GM19372 (cell line): ENCODE measurements at regions not wholly inside any gene's neighbourhood (a gene's known extent, or its start where the extent isn't known, plus 50 kb on each side); places are given as distances from the start of the nearest gene placed in this dataset.

Experiments
- ATAC-seq: cut with Tn5 transposase; IDR thresholded peaks from one replicate; pipeline ENCODE4 v1.9.1; 2021; ENCODE audit warnings: mild to moderate bottlenecking, low read depth, moderate library complexity; ENCODE audit not compliant: unreplicated experiment

DNA sequence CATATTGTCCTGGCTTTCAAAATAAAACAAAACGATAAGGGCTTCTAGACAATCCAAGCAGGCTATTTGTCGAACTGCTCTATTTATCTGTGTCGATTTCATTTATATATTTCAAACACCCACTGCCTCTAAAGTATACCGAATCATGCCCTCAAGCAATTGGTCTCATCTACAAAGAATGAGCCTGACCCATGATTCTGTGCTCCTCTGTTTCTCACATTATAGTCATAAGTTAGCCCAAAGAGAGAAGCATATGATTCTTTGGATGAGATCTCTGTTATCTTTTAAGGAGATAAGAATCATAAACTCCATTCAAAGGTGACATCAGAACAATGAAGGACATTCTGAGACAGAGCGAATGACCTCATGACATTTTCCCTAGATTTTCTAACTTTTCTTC lies 191.1 kb downstream of the MAP2K6 start:
- no peak for ATAC-seq

DNA sequence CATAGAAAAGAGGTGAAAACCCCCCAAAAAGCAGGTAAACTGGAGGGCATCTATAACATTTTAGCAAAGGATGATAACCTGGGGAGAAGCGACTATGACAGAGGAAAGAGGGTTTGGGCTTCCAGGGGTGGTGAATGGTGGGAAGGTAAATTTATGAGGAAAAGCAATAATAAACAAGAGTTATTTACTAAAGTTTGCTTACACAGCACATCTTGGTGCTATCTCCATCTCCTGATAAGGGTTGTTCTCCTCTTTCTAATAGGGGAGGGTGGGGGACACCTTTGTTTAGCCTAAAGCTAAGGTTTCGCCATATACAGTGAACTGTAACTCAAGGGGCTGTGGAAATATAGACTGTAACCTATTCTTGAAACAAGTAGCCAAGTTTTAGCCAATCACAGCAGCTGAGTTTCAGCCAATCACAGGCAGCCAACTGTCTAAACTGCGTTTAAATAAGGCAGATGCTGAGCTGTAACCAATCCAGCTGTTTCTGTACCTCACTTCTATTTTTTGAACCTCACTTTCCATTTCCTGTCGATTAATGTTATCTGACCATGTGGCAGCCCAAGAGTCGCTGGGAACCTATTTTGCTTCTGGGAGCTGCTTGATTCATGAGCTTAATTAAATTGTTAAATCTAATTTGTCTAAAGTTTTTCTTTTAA lies 191.8 kb downstream of the MAP2K6 start:
- ATAC-seq = no peak

DNA sequence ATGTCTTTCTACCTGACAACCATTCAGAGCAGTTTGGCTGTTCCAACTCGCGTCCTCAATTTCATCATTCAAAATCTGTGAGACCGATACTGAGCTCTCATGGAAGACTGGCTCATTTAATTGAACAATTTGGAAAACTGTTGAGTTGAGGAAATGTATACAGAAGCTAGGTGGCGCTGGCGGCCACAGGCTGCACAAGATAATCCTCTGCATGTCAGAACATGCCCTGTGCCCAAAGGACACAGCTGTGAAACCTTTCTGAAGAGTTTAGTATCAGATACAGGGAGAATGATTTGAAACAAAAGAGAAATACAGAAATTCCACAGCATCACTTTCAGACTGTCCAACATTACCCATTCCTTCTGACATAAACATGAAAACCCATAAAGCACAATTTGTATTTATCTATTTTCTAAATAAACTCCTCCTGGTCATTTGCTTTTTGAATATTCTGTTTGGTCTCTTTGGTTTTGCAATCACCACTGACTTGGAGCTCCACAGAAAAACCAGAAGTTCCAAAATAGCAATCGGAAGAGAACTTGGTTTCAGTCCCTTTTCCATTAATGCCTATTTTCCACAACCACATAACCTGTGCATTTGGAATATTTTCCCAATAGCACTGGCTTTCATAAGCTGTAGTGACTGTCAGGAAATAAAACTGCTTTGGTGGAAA lies 192.8 kb downstream of the MAP2K6 start:
- ATAC-seq = peak; percentile 86

DNA sequence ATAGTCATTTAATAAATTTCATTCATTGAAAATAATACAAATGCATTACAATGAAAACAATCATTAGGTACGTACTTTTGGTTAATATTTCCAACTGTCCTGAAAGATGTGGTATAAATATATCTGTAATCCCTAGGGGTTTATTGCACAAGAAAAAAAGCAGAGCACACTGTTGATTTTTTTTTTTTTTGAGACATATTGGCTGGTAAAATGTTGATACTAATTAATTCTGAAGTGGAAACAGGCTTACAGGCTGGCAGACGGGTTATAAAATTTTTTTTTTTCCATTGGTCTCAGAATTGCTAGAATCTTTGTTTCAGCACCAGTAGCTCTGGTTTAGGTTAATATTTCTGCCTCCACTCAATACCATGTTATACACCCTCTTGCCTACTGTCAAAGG lies 193.6 kb downstream of the MAP2K6 start:
- ATAC-seq = no peak

DNA sequence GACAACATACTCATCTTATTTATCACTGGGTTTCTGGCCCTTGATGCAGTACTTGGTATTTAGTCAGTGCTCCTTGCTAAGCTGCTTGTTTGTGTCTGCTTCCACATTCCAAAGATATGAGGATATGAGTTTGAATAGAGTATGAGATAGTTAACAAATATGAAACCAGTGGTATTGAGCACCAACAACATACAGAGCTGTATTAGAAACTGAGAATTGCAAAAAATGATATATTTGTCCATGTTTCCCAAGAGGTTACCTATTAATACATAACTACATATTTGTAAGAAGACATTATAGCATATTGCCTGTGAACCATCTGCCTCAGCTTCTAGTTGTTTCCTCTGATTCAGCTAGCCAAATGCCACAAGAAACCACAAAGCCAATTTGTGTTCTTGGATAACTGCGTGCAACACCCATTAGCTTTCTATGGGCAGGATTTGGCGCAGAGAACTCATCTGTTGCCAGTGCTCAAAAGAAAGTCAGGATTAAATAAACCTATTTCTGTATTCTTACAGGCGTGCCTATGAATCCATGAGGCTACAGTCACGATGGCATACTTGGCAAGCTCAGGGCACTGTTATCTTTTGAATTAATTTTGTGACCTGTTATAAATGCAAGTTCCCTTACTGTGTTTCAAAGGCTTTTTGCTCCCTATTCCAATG lies 194.4 kb downstream of the MAP2K6 start:
- ATAC-seq = no peak

DNA sequence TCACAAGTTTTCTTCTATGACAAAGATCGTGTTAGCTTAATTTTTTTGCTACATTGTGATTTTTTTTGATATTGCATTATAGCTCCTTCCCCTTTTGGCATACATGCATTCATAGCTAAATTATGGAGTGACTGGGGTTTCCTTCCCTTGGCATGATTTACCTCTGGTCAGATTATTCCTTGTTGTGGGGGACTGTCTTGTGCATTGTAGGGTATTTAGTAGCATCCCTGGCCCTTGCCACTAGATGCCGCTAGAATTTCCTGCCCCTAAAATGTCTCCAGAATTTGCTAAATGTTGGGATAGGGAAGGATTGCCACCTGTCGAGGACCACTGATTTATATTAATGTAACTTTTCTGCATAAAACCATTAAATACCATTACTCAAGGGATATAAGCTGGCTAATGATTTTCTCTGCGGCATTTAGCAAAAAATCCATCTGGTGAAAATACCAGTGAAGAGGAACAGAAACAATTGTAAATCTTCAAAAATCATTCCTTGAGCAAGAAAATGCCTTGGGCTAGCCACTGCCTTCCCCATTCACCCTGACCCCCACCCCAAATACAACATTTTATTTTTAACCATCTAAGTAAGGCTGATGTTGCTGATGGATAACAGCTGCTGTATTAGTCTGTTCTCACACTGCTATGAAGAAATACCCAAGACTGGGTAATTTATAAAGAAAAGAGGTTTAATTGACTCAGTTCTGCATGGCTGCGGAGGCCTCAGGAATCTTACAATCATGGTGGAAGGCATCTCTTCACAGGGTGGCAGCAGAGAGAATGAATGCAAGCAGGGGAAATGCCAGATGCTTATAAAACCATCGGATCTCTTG lies 195.2 kb downstream of the MAP2K6 start:
- ATAC-seq = no peak

DNA sequence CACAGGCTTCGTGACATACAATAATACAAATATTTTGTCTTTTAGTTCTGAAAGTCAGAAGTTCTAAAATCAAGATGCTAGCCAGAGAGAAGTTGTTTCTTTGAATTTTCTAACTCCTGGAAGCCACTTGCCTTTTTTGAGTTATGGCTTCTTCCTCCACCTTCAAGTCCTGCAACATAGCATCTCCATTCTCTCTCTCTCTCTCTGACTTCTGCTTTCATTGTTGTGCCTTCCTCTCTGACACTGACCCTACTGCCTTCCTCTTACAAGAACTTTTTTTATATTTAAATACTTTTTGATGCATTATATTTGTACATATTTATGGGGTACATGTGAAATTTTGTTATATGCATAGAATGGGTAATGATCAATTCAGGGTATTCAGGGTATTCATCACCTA lies 205.9 kb downstream of the MAP2K6 start:
- no peak for ATAC-seq

DNA sequence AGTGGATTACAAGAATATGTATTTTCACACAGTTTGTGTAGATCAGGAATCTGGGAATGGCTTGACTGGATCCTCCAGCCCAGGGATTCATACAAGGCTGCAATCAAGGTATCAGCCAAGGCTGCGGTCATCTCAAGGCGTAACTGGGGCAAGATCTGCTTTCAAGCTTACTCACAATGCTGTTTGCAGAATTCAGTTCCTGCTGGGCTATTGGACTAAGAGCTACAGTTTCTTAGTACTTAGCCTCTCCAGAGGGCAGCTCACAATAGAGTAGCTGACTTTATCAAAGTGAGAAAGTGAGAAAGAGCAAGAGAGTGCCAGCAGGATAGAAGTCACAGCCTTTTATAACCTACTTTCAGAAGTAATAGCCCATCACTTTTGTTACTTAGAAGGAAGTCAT lies 211.0 kb downstream of the MAP2K6 start:
- ATAC-seq = no peak

DNA sequence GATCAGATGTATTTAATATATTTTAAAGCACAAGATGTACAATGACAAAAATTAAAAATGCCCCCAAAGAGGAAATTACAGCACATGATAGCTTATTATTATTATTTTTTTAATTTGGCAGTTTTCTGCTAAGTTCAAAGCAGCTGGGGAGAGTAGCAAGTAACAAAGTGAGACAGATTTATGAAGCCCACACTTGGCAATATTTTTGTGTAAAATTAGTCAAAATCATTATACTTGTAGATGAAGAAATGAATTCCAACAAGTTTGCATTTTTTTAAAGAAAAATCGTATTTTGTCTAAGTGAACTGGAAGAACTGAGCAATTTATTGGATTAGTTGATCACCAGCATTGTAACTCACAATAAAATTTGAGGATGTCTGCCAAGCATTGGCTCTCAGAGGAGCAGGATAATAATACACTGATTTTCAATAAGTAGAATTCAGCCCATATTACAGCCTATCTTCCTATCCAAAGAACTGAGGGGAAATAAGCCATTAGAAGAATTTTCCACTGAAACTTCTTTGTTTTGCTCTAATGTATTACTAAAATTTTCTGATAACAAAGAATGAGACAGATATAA lies 215.6 kb downstream of the MAP2K6 start:
- ATAC-seq = no peak

DNA sequence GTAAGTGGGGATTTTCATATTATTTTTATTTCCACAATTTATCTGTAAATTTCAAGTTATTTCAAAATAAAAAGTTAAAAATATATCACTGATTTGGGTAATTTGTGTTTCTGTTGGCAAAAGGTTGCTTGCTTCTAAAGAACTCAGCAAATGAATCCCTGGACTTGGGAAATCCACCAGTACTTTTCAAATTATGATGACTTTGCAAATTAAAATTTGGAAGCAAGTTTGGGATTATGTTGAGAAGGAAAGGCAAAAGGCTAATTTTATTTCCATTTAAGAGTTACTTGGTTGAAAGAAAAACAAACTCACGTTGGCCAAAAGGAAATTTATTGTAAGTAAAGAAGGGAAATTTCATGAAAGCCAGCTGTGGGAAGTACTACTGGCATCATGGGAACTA lies 220.3 kb downstream of the MAP2K6 start:
- ATAC-seq = no peak

DNA sequence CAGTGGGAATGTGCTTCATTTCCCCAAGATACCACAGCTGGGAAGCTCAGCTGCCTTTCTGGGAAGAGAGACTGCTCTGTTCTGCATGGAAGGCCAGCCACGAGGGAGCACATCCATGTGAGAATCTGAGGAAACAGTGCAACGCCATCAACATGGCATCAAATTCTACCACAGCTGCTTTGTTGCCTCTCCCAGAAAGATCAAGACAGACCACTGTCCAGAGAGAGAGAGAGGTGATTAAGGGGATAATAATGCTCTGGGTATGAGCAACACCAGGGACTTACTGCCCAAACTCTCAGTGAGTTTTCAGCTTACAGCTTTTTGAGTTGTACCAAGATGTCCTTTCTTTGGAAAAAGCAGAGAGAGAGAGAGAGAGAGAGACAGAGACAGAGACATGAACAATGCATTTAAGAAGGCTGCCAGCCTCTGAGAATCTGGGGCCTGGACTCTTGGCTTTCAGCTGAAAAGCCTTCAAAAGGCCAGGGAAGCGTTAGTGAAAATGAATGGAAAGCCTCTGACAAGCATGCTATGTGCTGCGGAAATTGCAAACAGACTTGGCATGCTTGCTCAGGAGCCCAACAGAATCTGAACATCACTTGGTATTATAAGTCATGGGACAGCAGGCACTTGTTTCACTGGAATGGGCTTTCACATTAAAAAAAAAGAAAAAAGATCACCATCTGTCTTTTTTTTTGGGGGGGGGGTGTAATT lies 223.1 kb downstream of the MAP2K6 start:
- ATAC-seq = no peak

DNA sequence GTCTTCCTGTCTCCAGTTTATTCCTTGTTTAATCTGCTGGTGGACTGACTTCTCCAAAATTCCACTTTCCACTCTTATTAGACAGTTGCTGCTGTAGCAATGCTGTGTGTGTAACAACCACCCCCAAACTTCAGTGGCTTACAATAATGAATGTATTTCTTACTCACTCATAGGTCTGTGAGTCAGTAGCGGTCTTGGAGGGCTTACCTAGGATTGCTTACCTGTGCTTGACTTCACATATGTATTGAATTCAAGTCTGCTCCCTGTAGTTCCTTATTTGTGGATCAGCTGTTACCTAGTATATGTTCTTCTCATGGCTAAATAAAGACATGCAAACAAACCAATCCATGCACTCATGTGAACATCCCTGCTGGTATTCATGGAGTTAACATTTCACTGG lies 224.6 kb downstream of the MAP2K6 start:
- no peak for ATAC-seq

DNA sequence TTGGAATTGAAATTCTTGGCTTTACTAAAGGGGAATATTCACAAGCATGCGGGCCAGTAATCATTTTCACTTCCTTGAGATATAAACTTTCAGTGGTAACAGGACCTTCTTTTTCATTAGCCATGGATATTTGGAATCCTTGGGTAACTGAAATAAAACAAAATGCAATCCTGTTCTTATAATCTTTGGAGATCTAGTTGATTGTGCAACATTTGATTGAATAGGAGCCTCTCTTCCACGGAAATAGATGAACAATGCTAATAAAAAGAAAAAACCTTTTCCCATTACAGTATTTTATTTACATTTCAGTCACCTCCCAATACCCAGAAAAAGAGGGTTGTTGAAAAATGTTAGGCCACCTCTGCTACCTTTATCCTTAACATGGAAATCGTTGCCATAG lies 225.6 kb downstream of the MAP2K6 start:
- ATAC-seq = no peak

DNA sequence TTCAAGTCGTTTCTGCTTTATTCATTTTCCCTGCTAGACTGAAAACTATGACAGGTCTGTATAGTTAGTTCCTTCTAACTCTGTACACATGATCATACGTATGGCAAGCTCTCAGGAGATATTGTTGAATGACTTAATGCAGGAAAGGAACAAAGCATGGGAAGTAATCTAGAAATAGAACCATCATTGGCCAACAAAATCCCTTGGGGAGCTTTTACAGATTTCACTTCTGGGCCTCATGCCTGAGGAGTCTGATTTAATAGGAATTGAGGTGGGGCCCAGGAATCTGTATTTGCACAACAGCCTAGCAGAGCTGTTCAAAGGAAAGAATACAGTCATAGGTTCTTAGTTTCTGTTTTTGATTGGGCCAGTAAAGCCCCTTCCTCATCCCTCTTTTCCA lies 229.2 kb downstream of the MAP2K6 start:
- ATAC-seq = no peak

DNA sequence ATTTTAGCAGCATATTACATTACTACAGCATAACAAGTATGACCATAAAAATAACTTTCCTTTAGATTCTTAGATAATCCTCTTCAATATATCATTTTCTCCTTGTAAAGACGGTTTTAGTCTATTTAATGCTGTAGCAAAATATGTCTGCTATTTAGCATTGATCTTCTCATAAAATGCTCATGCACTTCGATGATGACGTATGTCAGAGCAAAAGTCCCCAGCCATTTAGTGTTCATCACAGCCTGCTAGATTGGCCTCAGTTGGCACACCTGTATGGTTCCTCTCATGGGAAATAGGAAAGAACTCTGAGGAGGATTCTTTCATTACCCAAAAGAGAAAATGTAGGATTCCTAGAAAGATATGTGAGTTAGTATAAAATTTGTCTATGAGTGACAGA lies 232.2 kb downstream of the MAP2K6 start:
- no peak for ATAC-seq

DNA sequence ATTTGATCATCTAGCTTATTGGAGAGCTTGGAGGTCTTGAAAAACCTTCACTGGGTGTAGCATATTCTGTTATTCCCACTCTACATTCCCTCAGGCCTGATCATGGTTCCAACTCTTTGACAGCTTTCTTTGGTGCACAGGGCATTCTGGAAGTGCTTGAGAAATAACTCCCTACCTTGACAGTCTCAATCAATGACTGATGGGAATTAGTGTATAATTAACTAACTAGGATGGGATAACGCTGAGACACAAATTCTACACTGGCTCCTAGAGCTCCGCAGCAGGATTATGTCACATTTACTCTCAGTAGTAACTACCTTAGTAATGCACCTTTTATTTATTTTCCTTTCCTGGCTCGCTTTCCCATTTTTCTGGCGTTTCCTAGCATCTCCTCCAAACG lies 236.4 kb downstream of the MAP2K6 start:
- ATAC-seq = no peak

DNA sequence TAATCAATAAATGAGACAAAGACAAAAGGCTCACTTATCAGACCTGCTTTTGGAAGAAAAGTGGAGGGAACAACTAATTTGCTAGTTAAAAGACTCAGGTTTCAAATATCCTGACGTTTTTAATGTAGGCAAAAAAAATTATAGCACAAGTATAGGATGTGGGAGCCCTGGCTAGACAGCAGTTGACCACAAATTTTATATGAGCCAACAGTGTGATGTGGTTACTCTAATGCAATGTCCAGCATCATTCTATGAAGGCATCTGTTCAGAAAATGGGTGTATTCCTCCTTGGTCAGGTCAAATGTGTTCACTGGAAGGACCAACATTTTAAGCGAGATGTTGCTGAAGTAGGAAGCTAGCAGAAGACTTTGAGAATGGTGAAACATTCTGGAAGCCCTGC lies 237.4 kb downstream of the MAP2K6 start:
- no peak for ATAC-seq

DNA sequence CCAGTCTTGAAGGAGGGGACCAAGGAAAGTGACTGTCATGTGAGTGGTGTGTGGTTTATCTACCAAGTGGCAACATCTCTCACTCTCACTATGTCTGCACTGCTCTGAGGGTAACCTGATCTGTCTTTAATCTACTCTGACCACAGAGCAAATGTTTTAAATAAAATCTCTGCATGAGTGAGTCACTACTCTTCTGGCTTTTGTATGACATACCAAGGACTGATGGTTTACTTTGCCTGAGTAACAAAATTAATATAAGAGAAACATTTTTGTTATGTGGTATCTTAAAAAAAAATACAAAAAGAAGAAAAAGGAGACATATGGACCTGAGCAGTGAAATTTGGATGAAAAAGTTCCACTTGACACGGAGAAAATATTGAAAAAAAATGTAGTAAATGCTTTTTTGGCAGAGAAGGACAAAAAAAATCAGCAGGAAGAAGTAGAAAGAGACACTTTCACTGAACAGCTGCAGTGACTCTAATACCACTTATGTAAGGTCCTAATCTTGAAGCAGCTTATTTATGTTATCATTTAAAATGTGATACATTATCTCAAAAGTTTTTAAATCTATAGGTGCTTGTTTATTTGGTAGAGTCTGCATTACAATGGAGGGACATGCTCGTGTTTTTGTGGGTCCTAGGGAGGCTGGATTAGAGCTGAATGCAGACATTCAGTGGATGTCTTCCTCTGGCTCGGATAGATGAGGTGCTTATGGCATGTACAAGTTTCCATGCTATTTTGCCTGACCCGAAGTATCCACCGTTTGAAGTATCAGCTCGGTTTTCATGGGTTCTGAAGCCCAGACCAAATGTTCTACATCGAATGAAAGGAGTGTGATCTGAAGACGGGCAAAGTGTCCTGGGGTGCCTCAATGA lies 240.7 kb downstream of the MAP2K6 start:
- no peak for ATAC-seq

DNA sequence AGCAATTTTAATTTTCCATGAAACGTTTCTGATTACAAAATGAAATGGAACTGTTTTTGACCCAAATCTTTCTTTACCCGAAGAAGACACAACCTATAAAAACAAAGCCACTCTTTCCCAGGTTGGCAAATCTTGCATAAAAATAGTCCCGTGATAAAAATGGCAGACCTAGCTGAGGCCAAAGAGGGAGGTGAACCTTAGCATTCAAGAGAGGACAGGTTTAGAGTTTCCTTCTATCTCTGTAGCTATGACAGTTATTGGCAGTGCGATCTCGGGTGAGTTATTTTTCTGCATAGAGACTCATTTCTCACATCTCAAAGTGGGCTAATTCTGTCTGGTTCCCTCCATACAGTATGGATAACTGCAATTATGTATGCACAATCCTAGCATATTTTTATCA lies 241.4 kb downstream of the MAP2K6 start:
- ATAC-seq = no peak
